ENCODE measurements at regions not wholly inside any gene's neighbourhood (a gene's known extent, or its start where the extent isn't known, plus 50 kb on each side); places are given as distances from the start of the nearest gene placed in this dataset.

DNA sequence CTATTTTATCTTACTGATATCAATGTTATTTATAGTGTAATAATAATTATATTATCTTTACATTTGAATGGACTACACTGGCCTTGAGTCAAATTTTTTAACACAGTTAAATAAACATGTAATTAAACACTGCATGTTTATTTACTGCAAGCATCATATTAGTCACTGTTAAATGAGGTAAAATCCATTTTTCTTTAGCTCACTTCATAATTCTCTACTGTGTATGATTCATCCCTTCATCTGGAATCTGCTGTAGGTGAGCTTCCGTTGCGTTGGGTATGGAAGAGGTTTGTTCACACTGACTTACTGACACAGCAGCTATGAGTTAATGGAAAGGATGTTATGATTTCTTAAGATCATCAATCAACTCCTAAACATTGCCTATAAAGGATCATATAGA is 572.3 kb downstream of the PCDH11X start:
- DNase-seq = no peak
- Mint-ChIP-seq H3K4me3 (no peak overlapping the region), H3K4me1 (ENCODE audit: low read depth) (no peaks in the 10 kb centered on the region), H3K27ac (no peak overlapping the region), H3K9me3 (no peaks in the 10 kb centered on the region), H3K27me3 (ENCODE audit: low read depth) (no peaks in the 10 kb centered on the region), H3K36me3 (ENCODE audit: low read depth) (no peaks in the 10 kb centered on the region)
- intact Hi-C loops (cut with micrococcal nuclease) = no loop called here
- CTCF ChIA-PET = no interaction called here
